ENCODE measurements at regions not wholly inside any gene's neighbourhood (a gene's known extent, or its start where the extent isn't known, plus 50 kb on each side); places are given as distances from the start of the nearest gene placed in this dataset.

GRCh38 chr10:109174526-109174925 lies 748.8 kb downstream of the XPNPEP1 start:
- TF ChIP-seq CTCF (conservative IDR thresholded peaks at IDR 0.05; ENCODE audit: low read length), result no peak
- no peak for TF ChIP-seq EZH2phosphoT487 (IDR thresholded peaks at IDR 0.05; ENCODE audit: borderline replicate concordance)

All from Loucy (cell line).